Fibroblast of lung (primary cell): ENCODE measurements at regions not wholly inside any gene's neighbourhood (a gene's known extent, or its start where the extent isn't known, plus 50 kb on each side); places are given as distances from the start of the nearest gene placed in this dataset.

Experiments used
- DNase-seq, 2 donors: peaks; one replicate each; pipeline versions ENCODE4 v3.0.0 to v3.0.0-alpha.2; 2010; ENCODE audit warnings: low read depth in 2 of 2
- H2AFZ ChIP-seq: 2 replicates; pipeline ENCODE4 v1.5.1; 2012; ENCODE audit warnings: low read length, control low read depth, inconsistent platforms
- H3K27ac ChIP-seq: 2 replicates; pipeline ENCODE4 v1.5.1; 2011; ENCODE audit warnings: low read length, control low read depth; ENCODE audit not compliant: insufficient read depth
- H3K27me3 ChIP-seq: 2 replicates; pipeline ENCODE4 v1.5.1; 2011; ENCODE audit warnings: mild to moderate bottlenecking, low read length; ENCODE audit not compliant: control insufficient read depth, insufficient read depth
- H3K36me3 ChIP-seq: 2 replicates; pipeline ENCODE4 v1.5.1; 2011; ENCODE audit warnings: low read length; ENCODE audit not compliant: control insufficient read depth, insufficient read depth
- H3K4me1 ChIP-seq: 2 replicates; pipeline ENCODE4 v1.5.1; 2011; ENCODE audit warnings: low read length; ENCODE audit not compliant: control insufficient read depth, insufficient read depth; ENCODE audit errors: extremely low read depth
- H3K4me2 ChIP-seq: 2 replicates; pipeline ENCODE4 v1.5.1; 2011; ENCODE audit warnings: low read length, control low read depth; ENCODE audit not compliant: insufficient read depth; ENCODE audit errors: extremely low read depth
- H3K4me3 ChIP-seq, 4 experiments: fragments of 200-600 bp in 1 of 4; sonication (generic) in 1 of 4; replicated peaks in 1 of 4; 2 replicates each; pipeline ENCODE4 v1.5.1; 2011 to 2016; ENCODE audit warnings: low read length in 4 of 4, low read depth in 3 of 4, mild to moderate bottlenecking in 3 of 4, control low read depth in 2 of 4, inconsistent platforms in 1 of 4, mixed read lengths in 1 of 4; ENCODE audit not compliant: insufficient read depth in 1 of 4; ENCODE audit errors: control extremely low read depth in 1 of 4
- H3K79me2 ChIP-seq: 2 replicates; pipeline ENCODE4 v1.5.1; 2012; ENCODE audit warnings: mild to moderate bottlenecking, low read length, inconsistent platforms; ENCODE audit not compliant: control insufficient read depth, insufficient read depth
- H3K9ac ChIP-seq: 2 replicates; pipeline ENCODE4 v1.5.1; 2011; ENCODE audit warnings: mild to moderate bottlenecking, low read length, control low read depth; ENCODE audit not compliant: insufficient read depth
- H3K9me3 ChIP-seq: 2 replicates; pipeline ENCODE4 v1.5.1; 2012; ENCODE audit warnings: low read depth, low read length; ENCODE audit not compliant: control insufficient read depth, insufficient read depth
- H4K20me1 ChIP-seq: 2 replicates; pipeline ENCODE4 v1.5.1; 2011; ENCODE audit warnings: low read length; ENCODE audit not compliant: control insufficient read depth, insufficient read depth; ENCODE audit errors: extremely low read depth
- CTCF ChIP-seq, 2 donors: IDR thresholded peaks in 1 of 2; conservative IDR thresholded peaks in 1 of 2; 1 replicate in 1 of 2; 2 replicates in 1 of 2; pipeline ENCODE4 v1.5.1; 2011 to 2012; ENCODE audit warnings: low read length in 2 of 2, control low read depth in 1 of 2, inconsistent platforms in 1 of 2, low read depth in 1 of 2, mild to moderate bottlenecking in 1 of 2
- EZH2 ChIP-seq: IDR thresholded peaks from 2 replicates; pipeline ENCODE4 v1.5.1; 2012; ENCODE audit warnings: low read length, control low read depth, mild to moderate bottlenecking; ENCODE audit errors: missing control alignments

- Histone ChIP-seq H3K9ac (no peak overlapping the region), H3K27me3 (no peaks in the 10 kb centered on the region), H3K9me3 (no peaks in the 10 kb centered on the region), H3K4me3 (no peak overlapping the region), H3K36me3 (no peaks in the 10 kb centered on the region), H3K27ac (no peak overlapping the region), H3K79me2 (no peaks in the 10 kb centered on the region), H2AFZ (no peak overlapping the region), H3K4me1 (no peaks in the 10 kb centered on the region), H4K20me1 (no peaks in the 10 kb centered on the region), H3K4me2 (no peak overlapping the region)
- TF ChIP-seq EZH2 (no peak), CTCF (conservative IDR thresholded peaks at IDR 0.05 in 1 of 2, IDR thresholded peaks at IDR 0.05 in 1 of 2; ENCODE audit: low read depth in 1 of 2, low read length in 2 of 2) (no peak)
- no peak for DNase-seq
These were observed 297.1 kb upstream of the NCAM1 start for GRCh38 chr11:112663947-112664634.

DNA sequence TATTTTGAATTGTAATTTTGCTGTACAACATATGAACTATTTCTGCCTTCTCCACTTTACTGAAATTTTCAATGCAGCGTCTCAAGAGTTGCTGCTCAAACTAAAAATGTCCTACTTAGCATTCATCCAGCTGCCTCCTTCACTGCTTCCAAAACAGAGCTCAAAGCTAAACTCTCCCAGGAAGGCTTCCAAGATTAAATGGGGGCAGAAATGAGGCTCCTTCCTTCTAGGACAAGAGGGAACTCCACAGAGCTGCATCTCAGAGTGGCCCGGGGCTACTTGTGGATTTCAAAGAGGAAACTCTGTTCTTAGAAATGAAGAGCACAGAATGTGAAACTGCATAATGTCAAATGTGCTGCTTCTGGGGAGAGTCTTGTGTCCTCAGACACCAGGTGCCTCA lies 295.9 kb upstream of the NCAM1 start:
- no peak overlapping the region for H2AFZ ChIP-seq
- H3K4me2 ChIP-seq: no peak overlapping the region
- H3K4me3 ChIP-seq: no peak overlapping the region
- H4K20me1 ChIP-seq: no peaks in the 10 kb centered on the region
- H3K9ac ChIP-seq: no peak overlapping the region
- no peak overlapping the region for H3K27ac ChIP-seq
- no peaks in the 10 kb centered on the region for H3K79me2 ChIP-seq
- no peaks in the 10 kb centered on the region for H3K9me3 ChIP-seq
- TF ChIP-seq CTCF (conservative IDR thresholded peaks at IDR 0.05 in 1 of 2, IDR thresholded peaks at IDR 0.05 in 1 of 2; ENCODE audit: low read depth in 1 of 2, low read length in 2 of 2) (no peak), EZH2 (no peak)
- no peaks in the 10 kb centered on the region for H3K27me3 ChIP-seq
- no peaks in the 10 kb centered on the region for H3K36me3 ChIP-seq
- DNase-seq: no peak
- H3K4me1 ChIP-seq: no peaks in the 10 kb centered on the region

GRCh38 chr11:112666253-112666652 lies 295.0 kb upstream of the NCAM1 start:
- no peaks in the 10 kb centered on the region for H3K9me3 ChIP-seq
- no peaks in the 10 kb centered on the region for H3K4me1 ChIP-seq
- no peaks in the 10 kb centered on the region for H4K20me1 ChIP-seq
- H2AFZ ChIP-seq: no peak overlapping the region
- H3K27ac ChIP-seq: no peak overlapping the region
- H3K36me3 ChIP-seq: no peaks in the 10 kb centered on the region
- no peak overlapping the region for H3K4me2 ChIP-seq
- H3K9ac ChIP-seq: no peak overlapping the region
- no peaks in the 10 kb centered on the region for H3K79me2 ChIP-seq
- no peak for TF ChIP-seq EZH2
- TF ChIP-seq CTCF (conservative IDR thresholded peaks at IDR 0.05 in 1 of 2, IDR thresholded peaks at IDR 0.05 in 1 of 2; ENCODE audit: low read depth in 1 of 2, low read length in 2 of 2): no peak
- no peaks in the 10 kb centered on the region for H3K27me3 ChIP-seq
- DNase-seq: no peak
- H3K4me3 ChIP-seq: no peak overlapping the region
